ENCODE measurements at regions not wholly inside any gene's neighbourhood (a gene's known extent, or its start where the extent isn't known, plus 50 kb on each side); places are given as distances from the start of the nearest gene placed in this dataset.

DNA sequence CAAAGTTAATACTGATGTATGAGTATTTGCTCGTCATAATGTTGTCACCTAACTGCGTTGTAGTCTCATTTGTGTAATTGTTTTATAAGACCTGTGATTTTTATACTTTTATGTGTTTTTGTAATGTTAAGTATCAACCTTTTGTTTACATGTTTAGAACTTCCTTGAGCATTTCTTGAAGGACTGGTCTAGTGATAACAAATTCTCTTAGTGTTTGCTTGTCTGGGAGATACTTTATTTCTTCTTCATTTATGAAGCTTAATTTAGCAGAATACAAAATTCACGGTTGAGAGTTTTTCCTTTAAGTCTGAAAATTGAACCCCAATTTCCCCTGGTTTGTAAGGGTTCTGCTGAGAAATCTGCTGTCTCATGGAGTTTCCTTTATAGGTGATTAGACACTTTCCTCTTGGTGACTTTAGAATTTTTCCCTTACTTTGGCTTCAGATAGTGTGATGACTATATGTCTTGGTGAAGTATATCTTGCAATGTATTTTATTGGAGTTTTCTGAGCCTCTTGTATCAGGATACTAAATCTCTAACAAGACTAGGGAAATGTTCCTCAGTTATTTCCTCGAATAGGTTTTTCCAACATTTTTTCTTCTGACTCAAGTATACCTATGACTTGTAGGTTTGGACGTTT lies 154.9 kb downstream of the WDR11 start:
- Histone ChIP-seq H3K18ac (ENCODE audit: low read length) (no peak overlapping the region), H3K36me3 (ENCODE audit: control insufficient read depth, insufficient read depth, low read length) (no peaks in the 10 kb centered on the region), H2BK120ac (ENCODE audit: low read depth, low read length) (no peak overlapping the region), H3K79me1 (ENCODE audit: low read length) (no peaks in the 10 kb centered on the region), H3K4me1 (ENCODE audit: control insufficient read depth, low read depth, low read length) (peaks cover 2% of the 10 kb centered on the region), H3K23ac (ENCODE audit: low read length) (no peak overlapping the region), H2AK5ac (ENCODE audit: low read length) (no peak overlapping the region), H2BK15ac (replicated peaks; ENCODE audit: low read depth) (no peak overlapping the region), H3K4me2 (ENCODE audit: low read length) (no peak overlapping the region), H3K27me3 (ENCODE audit: insufficient read depth, low read length, poor library complexity) (no peaks in the 10 kb centered on the region), H3K27ac (ENCODE audit: low read depth, low read length) (no peak overlapping the region), H4K5ac (ENCODE audit: low read length) (no peak overlapping the region), H3K79me2 (ENCODE audit: control insufficient read depth, insufficient read depth, low read length) (no peaks in the 10 kb centered on the region), H4K8ac (ENCODE audit: low read depth, low read length) (no peak overlapping the region), H3K56ac (ENCODE audit: low read length) (no peak overlapping the region), H3K9ac (ENCODE audit: low read length) (no peak overlapping the region), H2BK5ac (ENCODE audit: low read length) (no peak overlapping the region), H3K4ac (ENCODE audit: low read depth, low read length) (no peak overlapping the region), H3K4me3 (ENCODE audit: low read length) (no peak overlapping the region)
- no peak for DNase-seq
- WGBS (ENCODE audit: extremely low coverage, insufficient coverage, low lambda C conversion rate), result no CpG with 5 or more reads among the region's 5 CpGs

GRCh38 chr10:121007264-121007663 lies 156.1 kb downstream of the WDR11 start:
- no peak overlapping the region for H4K8ac ChIP-seq (ENCODE audit: low read depth, low read length)
- no CpG with 5 or more reads among the region's 2 CpGs for WGBS (ENCODE audit: extremely low coverage, insufficient coverage, low lambda C conversion rate)

GRCh38 chr10:121015916-121016315 lies 164.8 kb downstream of the WDR11 start:
- Histone ChIP-seq H2BK5ac (ENCODE audit: low read length) (no peak overlapping the region), H3K79me1 (ENCODE audit: low read length) (no peaks in the 10 kb centered on the region), H3K56ac (ENCODE audit: low read length) (no peak overlapping the region), H2BK15ac (replicated peaks; ENCODE audit: low read depth) (no peak overlapping the region), H3K27me3 (ENCODE audit: insufficient read depth, low read length, poor library complexity) (no peaks in the 10 kb centered on the region), H2AK5ac (ENCODE audit: low read length) (no peak overlapping the region), H3K4me1 (ENCODE audit: control insufficient read depth, low read depth, low read length) (no peaks in the 10 kb centered on the region), H3K23ac (ENCODE audit: low read length) (no peak overlapping the region), H3K36me3 (ENCODE audit: control insufficient read depth, insufficient read depth, low read length) (no peaks in the 10 kb centered on the region), H3K4me3 (ENCODE audit: low read length) (no peak overlapping the region), H3K9ac (ENCODE audit: low read length) (no peak overlapping the region), H3K79me2 (ENCODE audit: control insufficient read depth, insufficient read depth, low read length) (no peaks in the 10 kb centered on the region), H3K4ac (ENCODE audit: low read depth, low read length) (no peak overlapping the region), H2BK120ac (ENCODE audit: low read depth, low read length) (no peak overlapping the region), H4K8ac (ENCODE audit: low read depth, low read length) (no peak overlapping the region), H4K5ac (ENCODE audit: low read length) (no peak overlapping the region), H3K4me2 (ENCODE audit: low read length) (no peak overlapping the region), H3K27ac (ENCODE audit: low read depth, low read length) (no peak overlapping the region), H3K18ac (ENCODE audit: low read length) (no peak overlapping the region)
- WGBS (ENCODE audit: extremely low coverage, insufficient coverage, low lambda C conversion rate), result no CpG with 5 or more reads among the region's 3 CpGs
- DNase-seq, result no peak

More at GRCh38 chr10:121007264-121007663, 156.1 kb downstream of the WDR11 start:
- Histone ChIP-seq H3K23ac (ENCODE audit: low read length) (no peak overlapping the region), H3K4me1 (ENCODE audit: control insufficient read depth, low read depth, low read length) (peaks cover 2% of the 10 kb centered on the region), H3K27ac (ENCODE audit: low read depth, low read length) (no peak overlapping the region), H2BK15ac (replicated peaks; ENCODE audit: low read depth) (no peak overlapping the region), H3K56ac (ENCODE audit: low read length) (no peak overlapping the region), H3K79me1 (ENCODE audit: low read length) (no peaks in the 10 kb centered on the region), H3K4me2 (ENCODE audit: low read length) (no peak overlapping the region), H3K4ac (ENCODE audit: low read depth, low read length) (no peak overlapping the region), H3K27me3 (ENCODE audit: insufficient read depth, low read length, poor library complexity) (no peaks in the 10 kb centered on the region), H2AK5ac (ENCODE audit: low read length) (no peak overlapping the region), H2BK120ac (ENCODE audit: low read depth, low read length) (no peak overlapping the region), H2BK5ac (ENCODE audit: low read length) (no peak overlapping the region), H3K4me3 (ENCODE audit: low read length) (no peak overlapping the region), H3K36me3 (ENCODE audit: control insufficient read depth, insufficient read depth, low read length) (no peaks in the 10 kb centered on the region), H3K18ac (ENCODE audit: low read length) (no peak overlapping the region), H4K5ac (ENCODE audit: low read length) (no peak overlapping the region), H3K9ac (ENCODE audit: low read length) (no peak overlapping the region), H3K79me2 (ENCODE audit: control insufficient read depth, insufficient read depth, low read length) (no peaks in the 10 kb centered on the region)
- DNase-seq, result peak; percentile 26

- WGBS (ENCODE audit: extremely low coverage, insufficient coverage, low lambda C conversion rate), result no CpG with 5 or more reads among the region's 8 CpGs
Observed at GRCh38 chr10:121024905-121025584, 173.9 kb downstream of the WDR11 start.

DNA sequence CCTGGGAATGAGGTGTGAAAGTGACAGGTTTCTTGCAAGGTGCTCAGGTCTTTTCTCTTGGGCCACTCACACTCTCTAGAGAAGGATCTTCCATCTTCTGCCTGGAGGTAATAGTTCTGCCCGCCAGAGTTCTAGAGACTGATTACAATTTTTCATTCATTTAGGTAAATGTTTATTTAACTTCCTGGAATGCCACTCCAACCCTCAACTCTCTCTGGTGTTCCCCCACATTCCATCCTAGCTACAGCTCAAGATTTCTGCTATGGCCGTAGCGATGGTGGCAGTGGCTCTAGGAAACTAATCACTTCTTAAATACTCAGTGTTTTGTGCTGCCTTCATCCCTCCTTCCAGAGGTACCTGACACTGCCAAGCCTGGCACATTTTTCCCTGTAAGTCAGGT lies 174.6 kb downstream of the WDR11 start:
- Histone ChIP-seq H3K4ac (ENCODE audit: low read depth, low read length) (no peak overlapping the region), H2AK5ac (ENCODE audit: low read length) (no peak overlapping the region), H3K18ac (ENCODE audit: low read length) (no peak overlapping the region), H3K36me3 (ENCODE audit: control insufficient read depth, insufficient read depth, low read length) (no peaks in the 10 kb centered on the region), H3K56ac (ENCODE audit: low read length) (no peak overlapping the region), H4K5ac (ENCODE audit: low read length) (no peak overlapping the region), H3K23ac (ENCODE audit: low read length) (no peak overlapping the region), H3K4me3 (ENCODE audit: low read length) (no peak overlapping the region), H3K27ac (ENCODE audit: low read depth, low read length) (no peak overlapping the region), H2BK15ac (replicated peaks; ENCODE audit: low read depth) (no peak overlapping the region), H3K9ac (ENCODE audit: low read length) (no peak overlapping the region), H3K4me1 (ENCODE audit: control insufficient read depth, low read depth, low read length) (no peaks in the 10 kb centered on the region), H4K8ac (ENCODE audit: low read depth, low read length) (no peak overlapping the region), H2BK120ac (ENCODE audit: low read depth, low read length) (no peak overlapping the region), H3K79me2 (ENCODE audit: control insufficient read depth, insufficient read depth, low read length) (no peaks in the 10 kb centered on the region), H3K4me2 (ENCODE audit: low read length) (no peak overlapping the region), H3K79me1 (ENCODE audit: low read length) (no peaks in the 10 kb centered on the region), H2BK5ac (ENCODE audit: low read length) (no peak overlapping the region), H3K27me3 (ENCODE audit: insufficient read depth, low read length, poor library complexity) (no peaks in the 10 kb centered on the region)
- DNase-seq, result no peak
- no CpG with 5 or more reads among the region's 3 CpGs for WGBS (ENCODE audit: extremely low coverage, insufficient coverage, low lambda C conversion rate)

More at GRCh38 chr10:121024905-121025584, 173.9 kb downstream of the WDR11 start:
- Histone ChIP-seq H3K79me2 (ENCODE audit: control insufficient read depth, insufficient read depth, low read length) (no peaks in the 10 kb centered on the region), H3K27ac (ENCODE audit: low read depth, low read length) (no peak overlapping the region), H4K8ac (ENCODE audit: low read depth, low read length) (no peak overlapping the region), H3K18ac (ENCODE audit: low read length) (no peak overlapping the region), H2BK120ac (ENCODE audit: low read depth, low read length) (no peak overlapping the region), H3K4me2 (ENCODE audit: low read length) (no peak overlapping the region), H3K9ac (ENCODE audit: low read length) (no peak overlapping the region), H3K4ac (ENCODE audit: low read depth, low read length) (no peak overlapping the region), H3K4me3 (ENCODE audit: low read length) (no peak overlapping the region), H3K79me1 (ENCODE audit: low read length) (no peaks in the 10 kb centered on the region), H3K56ac (ENCODE audit: low read length) (no peak overlapping the region), H2BK5ac (ENCODE audit: low read length) (no peak overlapping the region), H3K27me3 (ENCODE audit: insufficient read depth, low read length, poor library complexity) (no peaks in the 10 kb centered on the region), H3K36me3 (ENCODE audit: control insufficient read depth, insufficient read depth, low read length) (no peaks in the 10 kb centered on the region), H2AK5ac (ENCODE audit: low read length) (no peak overlapping the region), H3K23ac (ENCODE audit: low read length) (no peak overlapping the region), H4K5ac (ENCODE audit: low read length) (no peak overlapping the region), H2BK15ac (replicated peaks; ENCODE audit: low read depth) (no peak overlapping the region), H3K4me1 (ENCODE audit: control insufficient read depth, low read depth, low read length) (no peaks in the 10 kb centered on the region)
- DNase-seq, result no peak
